IgD-negative memory B cell (primary cell): ENCODE measurements at regions not wholly inside any gene's neighbourhood (a gene's known extent, or its start where the extent isn't known, plus 50 kb on each side); places are given as distances from the start of the nearest gene placed in this dataset.
"Not testable (repeated sequence)": the region's sequence is repeated elsewhere in the genome, so short reads cannot be mapped to it uniquely, and the experiment has no call there.

ENCODE experiments used
- H3K27ac Mint-ChIP-seq, 3 donors: one replicate each; pipeline ENCODE4 v1.8.0; 2020 to 2022; ENCODE audit warnings: mild to moderate bottlenecking in 3 of 3, mixed read lengths in 3 of 3, moderate library complexity in 1 of 3
- H3K27me3 Mint-ChIP-seq: one replicate; pipeline ENCODE4 v1.8.0; 2021; ENCODE audit warnings: mixed read lengths
- H3K36me3 Mint-ChIP-seq: one replicate; pipeline ENCODE4 v1.8.0; 2020; ENCODE audit warnings: mild to moderate bottlenecking, mixed read lengths
- H3K4me1 Mint-ChIP-seq, 3 donors: one replicate each; pipeline ENCODE4 v1.8.0; 2020 to 2022; ENCODE audit warnings: mixed read lengths in 3 of 3, mild to moderate bottlenecking in 1 of 3
- H3K4me3 Mint-ChIP-seq, 4 donors: one replicate each; pipeline ENCODE4 v1.8.0; 2020 to 2022; ENCODE audit warnings: mild to moderate bottlenecking in 4 of 4, mixed read lengths in 4 of 4, moderate library complexity in 3 of 4
- H3K9me3 Mint-ChIP-seq, 3 donors: one replicate each; pipeline ENCODE4 v1.8.0; 2020 to 2021; ENCODE audit warnings: mixed read lengths in 3 of 3, mild to moderate bottlenecking in 1 of 3

DNA sequence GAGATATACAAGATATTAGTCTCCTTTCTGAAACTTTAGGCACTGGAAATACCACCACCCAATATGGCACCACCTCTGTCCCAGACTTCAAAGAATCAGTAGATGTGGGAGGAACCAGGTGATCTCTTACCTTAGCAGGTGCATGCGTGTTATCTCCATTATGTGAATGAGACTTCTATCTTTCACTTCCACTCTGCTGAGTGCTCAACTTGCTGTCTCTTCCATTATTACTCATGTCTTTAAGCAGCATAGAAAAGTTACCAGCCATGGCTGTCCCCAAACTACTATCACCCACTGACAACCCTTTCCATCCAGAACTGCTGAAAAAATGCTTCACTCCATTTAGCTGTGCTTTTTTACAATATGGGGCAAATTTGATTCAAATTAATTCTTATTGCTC lies 101.5 kb upstream of the PRSS1 start:
- Mint-ChIP-seq H3K36me3 (no peaks in the 10 kb centered on the region), H3K4me3 (no peak overlapping the region), H3K27me3 (peaks cover 48% of the 10 kb centered on the region), H3K27ac (no peak overlapping the region), H3K9me3 (peaks cover 0 to 2% (median 0%) of the 10 kb centered on the region in 3 donors), H3K4me1 (peaks cover 4 to 10% (median 6%) of the 10 kb centered on the region in 3 donors)

DNA sequence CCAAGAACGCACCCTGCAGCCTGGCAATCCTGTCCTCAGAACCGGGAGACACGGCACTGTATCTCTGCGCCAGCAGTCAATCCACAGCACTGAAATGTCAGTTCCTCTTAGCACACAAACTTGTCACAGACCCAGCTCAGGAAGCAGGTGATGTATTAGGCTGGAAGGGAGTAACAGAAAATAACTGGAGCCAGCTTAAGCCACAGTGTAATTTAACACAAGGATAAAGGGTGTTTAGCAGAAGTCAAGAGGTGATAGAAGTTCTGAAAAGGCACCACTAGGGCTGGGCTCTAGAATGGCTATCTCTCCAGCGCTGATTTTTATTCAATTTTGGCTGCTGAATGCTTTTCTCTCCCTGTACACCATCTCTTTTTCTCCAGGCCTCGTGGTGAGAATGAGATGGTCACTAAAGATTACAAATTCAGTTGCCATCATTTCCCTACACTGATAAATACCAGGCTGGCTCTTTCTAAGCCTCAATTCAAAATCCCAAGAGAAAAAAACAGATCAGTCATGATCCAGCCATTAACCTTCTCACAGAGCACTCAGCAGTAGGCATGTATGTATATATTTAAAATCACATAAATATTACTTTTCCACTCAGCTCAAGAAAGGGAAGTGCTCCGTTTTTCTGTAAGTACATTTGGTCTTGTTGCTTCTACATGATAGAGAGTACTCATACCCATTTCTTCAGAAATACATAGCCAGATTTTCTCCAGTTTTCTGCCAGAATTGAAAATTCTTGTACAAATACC lies 102.7 kb upstream of the PRSS1 start:
- Mint-ChIP-seq H3K9me3 (no peaks in the 10 kb centered on the region), H3K27ac (no peak overlapping the region), H3K4me1 (peaks cover 4 to 12% (median 6%) of the 10 kb centered on the region in 3 donors), H3K4me3 (peak overlapping the region in 3 of 4 donors; percentile 41 to 65 (median 41)), H3K36me3 (no peaks in the 10 kb centered on the region), H3K27me3 (peaks cover 51% of the 10 kb centered on the region)

DNA sequence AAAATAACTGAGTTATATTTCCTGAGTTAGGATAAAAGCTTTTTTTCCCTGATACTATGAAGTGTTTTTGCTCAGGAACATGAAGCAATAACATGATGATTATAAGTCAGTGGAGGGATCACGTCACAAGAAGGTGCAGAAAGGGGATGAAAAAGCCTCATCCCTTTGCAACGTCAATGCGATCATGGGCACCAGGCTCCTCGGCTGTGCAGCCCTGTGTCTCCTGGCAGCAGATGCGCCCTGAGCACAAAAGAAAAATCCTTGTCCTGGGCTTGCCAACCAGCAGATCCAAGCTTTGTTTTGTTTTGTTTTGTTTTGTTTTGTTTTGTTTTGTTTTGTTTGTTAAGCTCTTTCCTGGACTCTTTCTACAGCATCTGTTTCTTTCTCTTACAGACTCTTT lies 103.5 kb upstream of the PRSS1 start:
- Mint-ChIP-seq H3K4me3 (peak overlapping the region in 3 of 4 donors; percentile 35 to 65 (median 41)), H3K9me3 (no peaks in the 10 kb centered on the region), H3K4me1 (peaks cover 4 to 12% (median 6%) of the 10 kb centered on the region in 3 donors), H3K36me3 (no peaks in the 10 kb centered on the region), H3K27me3 (peaks cover 53% of the 10 kb centered on the region), H3K27ac (no peak overlapping the region)

DNA sequence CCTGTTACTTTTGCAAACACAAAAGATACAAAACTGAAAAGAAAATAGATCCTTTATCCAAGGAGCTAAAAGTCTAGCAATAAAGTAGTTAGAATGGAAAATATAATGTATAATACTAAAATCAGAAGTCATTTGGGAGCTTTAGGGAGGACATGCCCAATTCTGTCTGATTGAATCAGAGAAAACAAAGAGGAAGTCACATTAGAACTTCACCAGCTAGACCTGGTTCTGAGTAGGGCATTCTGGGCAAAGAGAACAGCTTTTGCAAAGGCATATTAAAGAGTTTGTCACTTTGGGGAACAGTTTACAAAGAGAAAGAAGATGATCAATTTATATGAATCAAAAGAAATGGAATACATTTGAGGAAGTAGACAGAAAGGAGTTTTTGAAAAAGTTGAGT lies 107.0 kb upstream of the PRSS1 start:
- peak overlapping the region in 1 of 4 donors; percentile 53 for H3K4me3 Mint-ChIP-seq
- H3K27me3 Mint-ChIP-seq = peaks cover 42% of the 10 kb centered on the region
- H3K9me3 Mint-ChIP-seq = no peaks in the 10 kb centered on the region
- no peaks in the 10 kb centered on the region for H3K36me3 Mint-ChIP-seq
- peaks cover 4 to 12% (median 6%) of the 10 kb centered on the region in 3 donors for H3K4me1 Mint-ChIP-seq
- no peak overlapping the region for H3K27ac Mint-ChIP-seq

DNA sequence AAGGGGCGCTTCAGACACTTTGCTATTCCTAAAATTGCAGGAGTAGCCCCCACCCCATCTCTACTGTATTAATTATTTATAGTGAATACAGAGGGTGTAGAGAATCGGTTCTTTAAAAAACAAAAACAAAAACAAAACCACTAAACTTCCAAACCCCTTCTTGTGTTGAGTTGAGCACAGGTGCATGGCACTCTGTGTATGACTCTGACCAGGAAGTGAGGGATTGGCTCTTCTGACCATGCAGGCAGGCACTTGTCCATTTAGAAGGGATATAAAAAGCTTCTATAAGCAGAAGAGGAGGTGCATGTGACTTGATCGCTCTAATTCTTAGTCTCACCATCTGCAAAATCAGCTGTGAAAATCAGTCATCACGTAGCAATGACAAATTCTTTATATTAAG lies 108.0 kb upstream of the PRSS1 start:
- Mint-ChIP-seq H3K4me1 (peaks cover 2 to 10% (median 6%) of the 10 kb centered on the region in 3 donors), H3K27me3 (peaks cover 36% of the 10 kb centered on the region)
- not testable (repeated sequence) for H3K36me3 Mint-ChIP-seq, H3K9me3 Mint-ChIP-seq, H3K4me3 Mint-ChIP-seq, H3K27ac Mint-ChIP-seq

DNA sequence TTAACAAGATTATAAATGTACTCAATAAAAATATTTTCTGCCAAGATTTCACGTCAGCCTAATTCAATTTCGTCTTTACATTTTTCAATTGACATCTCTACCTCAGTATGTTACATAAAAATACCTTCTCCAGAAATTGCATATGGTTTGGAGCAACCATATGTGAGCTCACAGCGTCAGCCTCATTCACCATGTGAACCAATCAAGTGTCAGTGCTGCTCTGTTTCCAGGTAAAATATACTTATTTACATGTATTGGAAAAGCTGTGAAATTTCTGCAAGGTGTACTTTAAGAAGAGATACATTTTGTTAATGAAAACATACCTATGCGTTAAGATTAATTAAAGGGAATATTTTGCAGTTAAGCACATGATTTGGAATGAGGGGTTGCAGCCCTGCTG lies 110.7 kb upstream of the PRSS1 start:
- Mint-ChIP-seq H3K4me1 (peaks cover 0 to 4% (median 0%) of the 10 kb centered on the region in 3 donors), H3K9me3 (no peaks in the 10 kb centered on the region), H3K27ac (no peak overlapping the region), H3K4me3 (no peak overlapping the region), H3K36me3 (no peaks in the 10 kb centered on the region), H3K27me3 (peaks cover 19% of the 10 kb centered on the region)

DNA sequence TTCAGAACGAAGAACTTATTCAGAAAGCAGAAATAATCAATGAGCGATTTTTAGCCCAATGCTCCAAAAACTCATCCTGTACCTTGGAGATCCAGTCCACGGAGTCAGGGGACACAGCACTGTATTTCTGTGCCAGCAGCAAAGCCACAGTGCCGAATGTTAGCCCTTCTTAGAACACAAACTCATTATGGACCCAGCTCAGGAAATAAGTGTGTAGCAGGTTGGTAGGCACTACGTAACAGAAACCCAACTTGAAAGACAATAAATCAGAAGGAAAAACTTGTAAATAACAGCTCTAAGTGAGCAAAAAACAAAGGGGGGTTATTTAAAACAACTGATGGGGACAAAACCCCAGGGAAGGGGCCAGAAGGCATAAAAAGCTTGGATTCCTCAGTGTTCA lies 112.0 kb upstream of the PRSS1 start:
- Mint-ChIP-seq H3K9me3 (no peaks in the 10 kb centered on the region), H3K27ac (no peak overlapping the region), H3K4me3 (peak overlapping the region in 1 of 4 donors; percentile 71), H3K36me3 (peaks cover 1% of the 10 kb centered on the region), H3K4me1 (peaks cover 0 to 8% (median 3%) of the 10 kb centered on the region in 3 donors), H3K27me3 (peaks cover 13% of the 10 kb centered on the region)

DNA sequence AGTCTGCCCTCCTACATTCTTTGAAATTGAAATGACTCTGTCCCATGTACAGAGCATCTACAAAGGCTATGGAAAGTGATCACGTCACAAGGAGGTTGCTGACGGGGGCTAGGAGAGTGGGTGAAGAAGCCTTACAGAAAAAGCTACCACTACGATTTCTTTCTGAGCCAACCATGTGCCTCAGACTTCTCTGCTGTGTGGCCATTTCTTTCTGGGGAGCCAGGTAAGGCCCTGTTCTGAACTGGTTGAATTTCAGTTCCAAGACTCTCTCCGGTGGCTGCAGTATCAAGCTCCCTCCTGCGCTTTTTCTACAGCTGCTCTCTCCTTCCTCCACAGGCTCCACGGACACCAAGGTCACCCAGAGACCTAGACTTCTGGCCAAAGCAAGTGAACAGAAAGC lies 112.5 kb upstream of the PRSS1 start:
- no peak overlapping the region for H3K27ac Mint-ChIP-seq
- no peaks in the 10 kb centered on the region for H3K9me3 Mint-ChIP-seq
- peak overlapping the region in 1 of 4 donors; percentile 71 for H3K4me3 Mint-ChIP-seq
- peaks cover 1% of the 10 kb centered on the region for H3K36me3 Mint-ChIP-seq
- H3K27me3 Mint-ChIP-seq = peaks cover 13% of the 10 kb centered on the region
- peaks cover 0 to 8% (median 3%) of the 10 kb centered on the region in 3 donors for H3K4me1 Mint-ChIP-seq

DNA sequence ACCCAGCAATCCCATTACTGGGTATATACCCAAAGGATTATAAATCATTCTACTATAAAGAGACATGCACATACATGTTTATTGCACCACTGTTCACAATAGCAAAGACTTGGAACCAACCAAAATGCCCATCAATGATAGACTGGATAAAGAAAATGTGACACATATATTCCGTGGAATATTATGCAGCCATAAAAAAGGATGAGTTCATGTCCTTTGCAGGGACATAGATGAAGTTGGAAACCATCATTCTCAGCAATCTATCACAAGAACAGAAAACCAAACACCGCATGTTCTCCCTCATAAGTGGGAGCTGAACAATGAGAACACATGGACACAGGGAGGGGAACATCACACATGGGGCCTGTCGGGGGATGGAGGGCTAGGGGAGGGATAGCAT lies 113.2 kb upstream of the PRSS1 start:
- H3K4me3 Mint-ChIP-seq, H3K4me1 Mint-ChIP-seq, H3K36me3 Mint-ChIP-seq, H3K27ac Mint-ChIP-seq, H3K9me3 Mint-ChIP-seq, H3K27me3 Mint-ChIP-seq: not testable (repeated sequence)

DNA sequence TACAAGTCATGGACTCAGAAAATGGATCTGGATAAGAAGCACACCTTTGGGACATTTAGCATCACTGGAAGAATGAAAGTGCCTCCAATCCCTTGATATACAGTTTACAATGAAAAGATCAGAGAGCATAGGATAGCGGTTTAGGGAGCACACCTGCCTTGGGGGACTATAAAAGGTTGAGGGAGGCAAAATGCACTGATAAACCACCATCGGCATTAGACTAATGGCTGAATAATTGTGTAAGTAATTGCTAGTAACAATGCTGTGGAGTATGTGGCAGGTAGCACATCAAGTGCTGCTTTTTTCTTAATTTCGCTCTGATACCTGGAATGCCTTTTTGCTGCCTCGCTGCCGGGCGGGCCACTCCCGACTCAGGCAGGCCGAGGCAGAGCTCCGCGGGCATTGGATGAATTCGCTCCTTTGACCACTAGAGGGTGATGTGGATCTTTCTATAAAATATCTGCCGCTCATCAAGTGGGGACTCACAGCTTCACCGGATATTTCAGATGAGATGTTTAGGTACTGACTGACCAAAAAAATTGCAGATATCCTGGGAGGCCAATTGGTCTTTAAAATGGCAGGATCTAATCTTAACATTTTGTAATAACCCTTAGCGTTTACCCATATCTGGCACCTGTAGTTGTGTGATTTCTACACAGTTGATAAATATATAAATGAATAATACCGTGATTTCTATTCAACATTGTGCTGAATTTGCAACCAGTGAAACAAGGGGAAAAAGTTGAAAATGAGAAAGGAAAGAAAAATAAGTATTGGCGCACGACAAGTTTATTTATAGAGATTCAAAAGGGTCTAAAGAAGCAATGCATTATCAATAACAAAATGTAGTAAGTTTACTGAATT lies 116.8 kb upstream of the PRSS1 start:
- Mint-ChIP-seq H3K4me3 (no peak overlapping the region), H3K27ac (peak overlapping the region in 1 of 3 donors; percentile 10), H3K9me3 (no peaks in the 10 kb centered on the region)

DNA sequence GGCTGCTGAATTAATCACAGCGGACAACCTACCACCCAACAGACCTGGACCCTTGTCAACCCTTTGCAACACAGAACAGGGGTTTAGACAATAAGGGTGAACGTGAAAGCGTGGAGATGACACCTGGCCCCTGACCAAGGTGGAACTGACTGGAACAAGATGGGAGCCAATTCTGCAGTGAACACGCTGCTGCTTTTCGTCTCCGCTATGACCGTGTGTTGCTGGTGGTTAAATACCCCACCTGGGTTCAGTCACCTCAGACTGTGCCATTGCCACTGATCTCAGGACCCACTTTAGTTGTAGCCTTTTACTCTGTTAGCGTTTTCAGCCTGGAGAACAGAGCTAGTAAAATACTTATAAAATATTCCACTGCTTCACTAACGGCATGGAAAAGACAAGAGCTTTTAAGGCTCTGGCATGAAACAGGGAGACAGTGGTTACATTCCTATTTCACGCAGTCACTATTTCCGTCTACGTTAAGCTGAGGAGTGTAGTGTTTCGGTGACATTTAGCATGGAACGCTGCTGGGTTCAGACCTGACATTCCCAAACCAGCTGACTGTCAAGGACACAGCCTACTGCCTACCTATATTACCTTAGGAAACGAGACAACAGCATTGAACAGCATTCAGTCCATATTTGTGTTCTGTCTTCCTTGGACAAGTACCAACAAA lies 119.5 kb upstream of the PRSS1 start:
- Mint-ChIP-seq H3K27me3 (peaks cover 15% of the 10 kb centered on the region), H3K9me3 (no peaks in the 10 kb centered on the region), H3K36me3 (peaks cover 1% of the 10 kb centered on the region), H3K4me3 (no peak overlapping the region), H3K4me1 (peaks cover 0 to 7% (median 6%) of the 10 kb centered on the region in 3 donors), H3K27ac (peak overlapping the region in 1 of 3 donors; percentile 77)

More for the DNA sequence above, 116.8 kb upstream of the PRSS1 start:
- Mint-ChIP-seq H3K36me3 (peaks cover 1% of the 10 kb centered on the region), H3K27me3 (peaks cover 8% of the 10 kb centered on the region), H3K4me1 (peaks cover 0 to 8% (median 3%) of the 10 kb centered on the region in 3 donors)

DNA sequence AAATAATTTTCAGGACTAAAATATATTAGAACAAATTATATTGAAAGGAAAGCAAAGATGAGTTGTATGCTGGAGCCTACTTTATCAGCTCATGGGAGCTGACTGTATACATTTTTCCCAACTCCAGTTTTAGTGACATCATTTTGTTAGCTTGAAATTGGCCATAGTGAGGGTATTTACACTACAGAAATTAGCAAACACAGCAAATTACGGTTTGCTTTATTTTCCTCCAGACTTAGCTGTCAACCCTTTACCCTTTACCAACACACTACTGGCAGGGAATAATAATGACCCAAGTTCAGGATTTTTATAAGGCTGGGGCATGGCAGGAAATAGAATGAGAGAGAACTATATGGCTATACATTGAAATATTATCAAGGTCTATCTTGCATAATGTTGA lies 120.3 kb upstream of the PRSS1 start:
- H3K9me3 Mint-ChIP-seq = no peaks in the 10 kb centered on the region
- H3K27me3 Mint-ChIP-seq = peaks cover 15% of the 10 kb centered on the region
- H3K4me1 Mint-ChIP-seq = peaks cover 0 to 7% (median 6%) of the 10 kb centered on the region in 3 donors
- no peak overlapping the region for H3K27ac Mint-ChIP-seq
- no peak overlapping the region for H3K4me3 Mint-ChIP-seq
- peaks cover 1% of the 10 kb centered on the region for H3K36me3 Mint-ChIP-seq

DNA sequence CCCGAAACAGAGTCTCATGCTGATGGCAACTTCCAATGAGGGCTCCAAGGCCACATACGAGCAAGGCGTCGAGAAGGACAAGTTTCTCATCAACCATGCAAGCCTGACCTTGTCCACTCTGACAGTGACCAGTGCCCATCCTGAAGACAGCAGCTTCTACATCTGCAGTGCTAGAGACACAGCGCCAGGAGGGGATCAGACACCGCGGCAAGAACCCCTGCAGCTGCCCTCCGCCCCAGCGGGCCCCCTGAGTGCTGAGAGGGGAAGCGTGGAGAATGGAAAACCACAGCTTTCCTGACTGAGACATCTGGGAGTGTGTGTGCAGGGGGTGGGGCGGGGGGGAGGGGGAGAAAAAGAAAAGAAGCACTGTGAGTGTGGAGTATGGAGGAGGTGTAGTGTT lies 122.0 kb upstream of the PRSS1 start:
- H3K27ac Mint-ChIP-seq, H3K9me3 Mint-ChIP-seq, H3K4me1 Mint-ChIP-seq, H3K36me3 Mint-ChIP-seq: not testable (repeated sequence)
- Mint-ChIP-seq H3K27me3 (peaks cover 13% of the 10 kb centered on the region), H3K4me3 (peak overlapping the region in 1 of 4 donors; percentile 53)

DNA sequence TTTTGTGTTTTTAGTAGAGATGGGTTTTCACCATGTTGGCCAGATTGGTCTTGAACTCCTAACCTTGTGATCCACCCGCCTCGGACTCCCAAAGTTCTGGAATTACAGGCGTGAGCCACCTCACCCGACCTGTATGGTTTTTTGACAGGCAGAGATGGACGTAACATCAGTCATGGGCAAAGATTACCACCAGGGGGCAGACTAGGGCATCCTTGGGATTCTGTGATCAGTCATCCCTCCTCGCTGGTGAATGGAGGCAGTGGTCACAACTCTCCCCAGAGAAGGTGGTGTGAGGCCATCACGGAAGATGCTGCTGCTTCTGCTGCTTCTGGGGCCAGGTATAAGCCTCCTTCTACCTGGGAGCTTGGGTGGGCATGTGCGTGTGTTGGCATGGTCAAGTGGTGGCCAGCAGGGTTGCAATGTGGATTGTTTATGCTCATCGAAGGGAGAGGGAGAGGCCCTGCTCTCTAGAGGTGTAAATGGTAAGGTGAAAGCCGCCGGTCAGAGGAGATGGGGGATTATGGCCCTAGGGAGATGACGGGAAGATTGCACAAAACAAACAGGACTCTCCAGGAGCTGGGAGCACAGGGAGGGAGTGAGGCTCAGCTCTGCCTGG lies 122.7 kb upstream of the PRSS1 start:
- Mint-ChIP-seq H3K9me3 (no peaks in the 10 kb centered on the region), H3K27me3 (peaks cover 11% of the 10 kb centered on the region), H3K4me3 (peak overlapping the region in 1 of 4 donors; percentile 10), H3K27ac (no peak overlapping the region), H3K4me1 (peaks cover 0 to 3% (median 0%) of the 10 kb centered on the region in 3 donors), H3K36me3 (no peaks in the 10 kb centered on the region)

DNA sequence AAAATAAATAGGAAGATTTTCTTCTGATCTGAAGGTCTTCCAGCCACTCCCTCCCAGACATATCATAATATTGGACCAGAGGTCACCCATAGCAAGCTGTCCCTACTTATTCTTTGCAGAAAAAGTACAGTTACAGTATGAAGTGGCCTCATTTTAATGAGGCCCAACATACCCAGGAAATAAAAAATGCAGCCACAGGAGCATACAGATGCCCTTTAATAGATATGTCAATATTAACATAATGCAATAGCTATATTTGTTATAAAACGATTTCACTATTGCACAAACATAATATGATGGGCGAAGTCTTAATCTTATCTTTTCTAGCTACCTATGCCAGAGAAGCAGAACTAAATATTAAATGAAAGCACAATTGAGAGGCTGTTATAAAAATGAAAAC lies 124.1 kb upstream of the PRSS1 start:
- H3K4me1 Mint-ChIP-seq, H3K27ac Mint-ChIP-seq, H3K4me3 Mint-ChIP-seq, H3K9me3 Mint-ChIP-seq, H3K36me3 Mint-ChIP-seq: not testable (repeated sequence)
- H3K27me3 Mint-ChIP-seq = peaks cover 11% of the 10 kb centered on the region
